ENCODE measurements at regions not wholly inside any gene's neighbourhood (a gene's known extent, or its start where the extent isn't known, plus 50 kb on each side); places are given as distances from the start of the nearest gene placed in this dataset.

- DNase-seq (peak in 1 of 5 donors; percentile 13), FAIRE-seq (no peak)
- Histone ChIP-seq H3K9ac (ENCODE audit: low read length in 3 of 3) (no peak overlapping the region), H3K27me3 (ENCODE audit: control insufficient read depth, insufficient read depth, low read length) (no peaks in the 10 kb centered on the region), H3K9me3 (ENCODE audit: control insufficient read depth in 2 of 3, insufficient read depth in 1 of 3, low read length in 3 of 3) (no peaks in the 10 kb centered on the region), H3K27ac (ENCODE audit: low read depth in 2 of 2, low read length in 2 of 2) (no peak overlapping the region), H3K36me3 (ENCODE audit: control insufficient read depth in 2 of 3, insufficient read depth in 3 of 3, low read length in 3 of 3) (no peaks in the 10 kb centered on the region), H3K4me3 (ENCODE audit: low read length in 3 of 3) (no peak overlapping the region), H3K4me1 (ENCODE audit: control insufficient read depth in 2 of 3, insufficient read depth in 2 of 3, low read depth in 1 of 3, low read length in 3 of 3) (no peaks in the 10 kb centered on the region)
- TF ChIP-seq CTCF (IDR thresholded peaks at IDR 0.05; ENCODE audit: borderline replicate concordance, extremely low read depth, insufficient read depth), result no peak
- intact Hi-C loops (cut with DNase I), result no loop called here
Measured at GRCh38 chr1:195939844-195940243, 668.4 kb downstream of the KCNT2 start.

- Histone ChIP-seq H3K9ac (ENCODE audit: low read length in 3 of 3) (no peak overlapping the region), H3K9me3 (ENCODE audit: control insufficient read depth in 2 of 3, insufficient read depth in 1 of 3, low read length in 3 of 3) (no peaks in the 10 kb centered on the region), H3K36me3 (ENCODE audit: control insufficient read depth in 2 of 3, insufficient read depth in 3 of 3, low read length in 3 of 3) (no peaks in the 10 kb centered on the region), H3K27ac (ENCODE audit: low read depth in 2 of 2, low read length in 2 of 2) (no peak overlapping the region), H3K4me3 (ENCODE audit: low read length in 3 of 3) (no peak overlapping the region), H3K27me3 (ENCODE audit: control insufficient read depth, insufficient read depth, low read length) (no peaks in the 10 kb centered on the region), H3K4me1 (ENCODE audit: control insufficient read depth in 2 of 3, insufficient read depth in 2 of 3, low read depth in 1 of 3, low read length in 3 of 3) (no peaks in the 10 kb centered on the region)
- TF ChIP-seq CTCF (IDR thresholded peaks at IDR 0.05; ENCODE audit: borderline replicate concordance, extremely low read depth, insufficient read depth), result no peak
- FAIRE-seq (no peak), DNase-seq (peak in 2 of 5 donors; percentile 14 to 52)
- intact Hi-C loops (cut with DNase I), result no loop called here
Measured at GRCh38 chr1:195934817-195935553, 673.3 kb downstream of the KCNT2 start.

GRCh38 chr1:195933835-195934234 is 674.4 kb downstream of the KCNT2 start:
- DNase-seq, result no peak
- no peak overlapping the region for H3K27ac ChIP-seq (ENCODE audit: low read depth in 2 of 2, low read length in 2 of 2)
- TF ChIP-seq CTCF (IDR thresholded peaks at IDR 0.05; ENCODE audit: borderline replicate concordance, extremely low read depth, insufficient read depth), result no peak
- intact Hi-C loops (cut with DNase I), result no loop called here
- H3K27me3 ChIP-seq (ENCODE audit: control insufficient read depth, insufficient read depth, low read length), result no peaks in the 10 kb centered on the region
- H3K4me1 ChIP-seq (ENCODE audit: control insufficient read depth in 2 of 3, insufficient read depth in 2 of 3, low read depth in 1 of 3, low read length in 3 of 3), result no peaks in the 10 kb centered on the region
- no peak overlapping the region for H3K9ac ChIP-seq (ENCODE audit: low read length in 3 of 3)
- H3K9me3 ChIP-seq (ENCODE audit: control insufficient read depth in 2 of 3, insufficient read depth in 1 of 3, low read length in 3 of 3), result no peaks in the 10 kb centered on the region
- no peak for FAIRE-seq
- H3K4me3 ChIP-seq (ENCODE audit: low read length in 3 of 3), result no peak overlapping the region
- H3K36me3 ChIP-seq (ENCODE audit: control insufficient read depth in 2 of 3, insufficient read depth in 3 of 3, low read length in 3 of 3), result no peaks in the 10 kb centered on the region

- Histone ChIP-seq H3K4me1 (ENCODE audit: control insufficient read depth in 2 of 3, insufficient read depth in 2 of 3, low read depth in 1 of 3, low read length in 3 of 3) (no peaks in the 10 kb centered on the region), H3K36me3 (ENCODE audit: control insufficient read depth in 2 of 3, insufficient read depth in 3 of 3, low read length in 3 of 3) (no peaks in the 10 kb centered on the region), H3K27me3 (ENCODE audit: control insufficient read depth, insufficient read depth, low read length) (no peaks in the 10 kb centered on the region), H3K27ac (ENCODE audit: low read depth in 2 of 2, low read length in 2 of 2) (no peak overlapping the region), H3K4me3 (ENCODE audit: low read length in 3 of 3) (no peak overlapping the region), H3K9ac (ENCODE audit: low read length in 3 of 3) (no peak overlapping the region), H3K9me3 (ENCODE audit: control insufficient read depth in 2 of 3, insufficient read depth in 1 of 3, low read length in 3 of 3) (peaks cover 0 to 6% (median 0%) of the 10 kb centered on the region in 3 donors)
- FAIRE-seq (no peak), DNase-seq (no peak)
- no peak for TF ChIP-seq CTCF (IDR thresholded peaks at IDR 0.05; ENCODE audit: borderline replicate concordance, extremely low read depth, insufficient read depth)
- intact Hi-C loops (cut with DNase I), result no loop called here
Measured at GRCh38 chr1:195915826-195916225, 692.4 kb downstream of the KCNT2 start.

All from kidney (tissue), 13 donors.